ENCODE measurements at regions not wholly inside any gene's neighbourhood (a gene's known extent, or its start where the extent isn't known, plus 50 kb on each side); places are given as distances from the start of the nearest gene placed in this dataset.

GRCh38 chr17:33779234-33779591 is 475.9 kb upstream of the CCL2 start:
- H3K27ac Mint-ChIP-seq, result no peak overlapping the region
- no peaks in the 10 kb centered on the region for H3K4me1 Mint-ChIP-seq (ENCODE audit: low read depth)
- peaks cover 16% of the 10 kb centered on the region for H3K27me3 Mint-ChIP-seq (ENCODE audit: low read depth)
- no peaks in the 10 kb centered on the region for H3K36me3 Mint-ChIP-seq (ENCODE audit: insufficient read depth in 2 of 2)
- ATAC-seq (replicated peaks in 1 of 2) (no peak), DNase-seq (peak; percentile 9 to 34)
- H3K4me3 Mint-ChIP-seq, result no peak overlapping the region
- no peaks in the 10 kb centered on the region for H3K9me3 Mint-ChIP-seq

GRCh38 chr17:33785281-33785680 is 469.8 kb upstream of the CCL2 start:
- Mint-ChIP-seq H3K27ac (no peak overlapping the region), H3K36me3 (ENCODE audit: insufficient read depth in 2 of 2) (no peaks in the 10 kb centered on the region), H3K27me3 (ENCODE audit: low read depth) (peaks cover 8% of the 10 kb centered on the region), H3K9me3 (peaks cover 0 to 2% of the 10 kb centered on the region in 2 donors), H3K4me1 (ENCODE audit: low read depth) (no peaks in the 10 kb centered on the region), H3K4me3 (no peak overlapping the region)
- no peak for DNase-seq
- ATAC-seq (replicated peaks in 1 of 2), result no peak

GRCh38 chr17:33786478-33786877 is 468.6 kb upstream of the CCL2 start:
- Mint-ChIP-seq H3K4me3 (no peak overlapping the region), H3K36me3 (ENCODE audit: insufficient read depth in 2 of 2) (no peaks in the 10 kb centered on the region), H3K27me3 (ENCODE audit: low read depth) (peaks cover 2% of the 10 kb centered on the region), H3K27ac (no peak overlapping the region), H3K9me3 (peaks cover 0 to 2% of the 10 kb centered on the region in 2 donors), H3K4me1 (ENCODE audit: low read depth) (no peaks in the 10 kb centered on the region)
- ATAC-seq (replicated peaks in 1 of 2) (no peak), DNase-seq (no peak)

GRCh38 chr17:33789658-33790057 is 465.4 kb upstream of the CCL2 start:
- no peak overlapping the region for H3K27ac Mint-ChIP-seq
- H3K27me3 Mint-ChIP-seq (ENCODE audit: low read depth), result no peaks in the 10 kb centered on the region
- peaks cover 0 to 2% of the 10 kb centered on the region in 2 donors for H3K9me3 Mint-ChIP-seq
- H3K4me1 Mint-ChIP-seq (ENCODE audit: low read depth), result no peaks in the 10 kb centered on the region
- DNase-seq (no peak), ATAC-seq (replicated peaks in 1 of 2) (no peak)
- no peaks in the 10 kb centered on the region for H3K36me3 Mint-ChIP-seq (ENCODE audit: insufficient read depth in 2 of 2)
- no peak overlapping the region for H3K4me3 Mint-ChIP-seq

- no peak for DNase-seq
- Mint-ChIP-seq H3K4me3 (no peak overlapping the region), H3K27ac (no peak overlapping the region), H3K36me3 (ENCODE audit: insufficient read depth in 2 of 2) (no peaks in the 10 kb centered on the region), H3K9me3 (no peaks in the 10 kb centered on the region), H3K4me1 (ENCODE audit: low read depth) (no peaks in the 10 kb centered on the region), H3K27me3 (ENCODE audit: low read depth) (peaks cover 23% of the 10 kb centered on the region)
- no peak for ATAC-seq (replicated peaks in 1 of 2)
Observed at GRCh38 chr17:33797181-33797580, 457.9 kb upstream of the CCL2 start.

- no peak for DNase-seq
- Mint-ChIP-seq H3K27me3 (ENCODE audit: low read depth) (peaks cover 29% of the 10 kb centered on the region), H3K4me1 (ENCODE audit: low read depth) (no peaks in the 10 kb centered on the region), H3K27ac (no peak overlapping the region), H3K36me3 (ENCODE audit: insufficient read depth in 2 of 2) (no peaks in the 10 kb centered on the region), H3K4me3 (no peak overlapping the region), H3K9me3 (no peaks in the 10 kb centered on the region)
- no peak for ATAC-seq (replicated peaks in 1 of 2)
Observed at GRCh38 chr17:33798308-33798707, 456.8 kb upstream of the CCL2 start.

- no peaks in the 10 kb centered on the region for H3K36me3 Mint-ChIP-seq (ENCODE audit: insufficient read depth in 2 of 2)
- H3K4me1 Mint-ChIP-seq (ENCODE audit: low read depth), result no peaks in the 10 kb centered on the region
- DNase-seq (no peak), ATAC-seq (replicated peaks in 1 of 2) (no peak)
- H3K27ac Mint-ChIP-seq, result no peak overlapping the region
- H3K27me3 Mint-ChIP-seq (ENCODE audit: low read depth), result peaks cover 39% of the 10 kb centered on the region
- no peak overlapping the region for H3K4me3 Mint-ChIP-seq
- H3K9me3 Mint-ChIP-seq, result no peaks in the 10 kb centered on the region
Observed at GRCh38 chr17:33802349-33803198, 452.5 kb upstream of the CCL2 start.

- Mint-ChIP-seq H3K4me1 (ENCODE audit: low read depth) (no peaks in the 10 kb centered on the region), H3K27me3 (ENCODE audit: low read depth) (peaks cover 33% of the 10 kb centered on the region), H3K4me3 (no peak overlapping the region), H3K36me3 (ENCODE audit: insufficient read depth in 2 of 2) (no peaks in the 10 kb centered on the region), H3K27ac (no peak overlapping the region), H3K9me3 (no peaks in the 10 kb centered on the region)
- DNase-seq (no peak), ATAC-seq (replicated peaks in 1 of 2) (no peak)
Observed at GRCh38 chr17:33803199-33803685, 451.8 kb upstream of the CCL2 start.

GRCh38 chr17:33803686-33804085 is 451.4 kb upstream of the CCL2 start:
- Mint-ChIP-seq H3K27ac (no peak overlapping the region), H3K27me3 (ENCODE audit: low read depth) (peaks cover 32% of the 10 kb centered on the region), H3K4me1 (ENCODE audit: low read depth) (no peaks in the 10 kb centered on the region), H3K4me3 (no peak overlapping the region), H3K9me3 (no peaks in the 10 kb centered on the region), H3K36me3 (ENCODE audit: insufficient read depth in 2 of 2) (no peaks in the 10 kb centered on the region)
- ATAC-seq (replicated peaks in 1 of 2) (no peak), DNase-seq (no peak)

GRCh38 chr17:33804401-33804800 is 450.7 kb upstream of the CCL2 start:
- Mint-ChIP-seq H3K4me3 (no peak overlapping the region), H3K9me3 (no peaks in the 10 kb centered on the region), H3K27me3 (ENCODE audit: low read depth) (peaks cover 32% of the 10 kb centered on the region), H3K4me1 (ENCODE audit: low read depth) (no peaks in the 10 kb centered on the region), H3K27ac (no peak overlapping the region), H3K36me3 (ENCODE audit: insufficient read depth in 2 of 2) (no peaks in the 10 kb centered on the region)
- DNase-seq (no peak), ATAC-seq (replicated peaks in 1 of 2) (no peak)

- no peaks in the 10 kb centered on the region for H3K36me3 Mint-ChIP-seq (ENCODE audit: insufficient read depth in 2 of 2)
- H3K27ac Mint-ChIP-seq, result no peak overlapping the region
- DNase-seq (no peak), ATAC-seq (replicated peaks in 1 of 2) (no peak)
- H3K4me1 Mint-ChIP-seq (ENCODE audit: low read depth), result no peaks in the 10 kb centered on the region
- no peak overlapping the region for H3K4me3 Mint-ChIP-seq
- peaks cover 22% of the 10 kb centered on the region for H3K27me3 Mint-ChIP-seq (ENCODE audit: low read depth)
- no peaks in the 10 kb centered on the region for H3K9me3 Mint-ChIP-seq
Observed at GRCh38 chr17:33806631-33807030, 448.5 kb upstream of the CCL2 start.

GRCh38 chr17:33809748-33810147 is 445.3 kb upstream of the CCL2 start:
- no peak for DNase-seq
- H3K36me3 Mint-ChIP-seq (ENCODE audit: insufficient read depth in 2 of 2), result no peaks in the 10 kb centered on the region
- H3K27me3 Mint-ChIP-seq (ENCODE audit: low read depth), result peaks cover 6% of the 10 kb centered on the region
- no peaks in the 10 kb centered on the region for H3K4me1 Mint-ChIP-seq (ENCODE audit: low read depth)
- no peak overlapping the region for H3K27ac Mint-ChIP-seq
- no peaks in the 10 kb centered on the region for H3K9me3 Mint-ChIP-seq
- ATAC-seq (replicated peaks in 1 of 2), result no peak
- no peak overlapping the region for H3K4me3 Mint-ChIP-seq

GRCh38 chr17:33811004-33811760 is 443.9 kb upstream of the CCL2 start:
- H3K4me1 Mint-ChIP-seq (ENCODE audit: low read depth), result no peaks in the 10 kb centered on the region
- H3K4me3 Mint-ChIP-seq, result no peak overlapping the region
- ATAC-seq (replicated peaks in 1 of 2) (no peak), DNase-seq (no peak)
- no peaks in the 10 kb centered on the region for H3K36me3 Mint-ChIP-seq (ENCODE audit: insufficient read depth in 2 of 2)
- H3K27ac Mint-ChIP-seq, result no peak overlapping the region
- H3K27me3 Mint-ChIP-seq (ENCODE audit: low read depth), result no peaks in the 10 kb centered on the region
- H3K9me3 Mint-ChIP-seq, result no peaks in the 10 kb centered on the region

All from activated T-cell treated with anti-CD3 and anti-CD28 coated beads, Interleukin-2, amount 50 U/mL, for 72 hours (primary cell).